ENCODE measurements at regions not wholly inside any gene's neighbourhood (a gene's known extent, or its start where the extent isn't known, plus 50 kb on each side); places are given as distances from the start of the nearest gene placed in this dataset.

DNA sequence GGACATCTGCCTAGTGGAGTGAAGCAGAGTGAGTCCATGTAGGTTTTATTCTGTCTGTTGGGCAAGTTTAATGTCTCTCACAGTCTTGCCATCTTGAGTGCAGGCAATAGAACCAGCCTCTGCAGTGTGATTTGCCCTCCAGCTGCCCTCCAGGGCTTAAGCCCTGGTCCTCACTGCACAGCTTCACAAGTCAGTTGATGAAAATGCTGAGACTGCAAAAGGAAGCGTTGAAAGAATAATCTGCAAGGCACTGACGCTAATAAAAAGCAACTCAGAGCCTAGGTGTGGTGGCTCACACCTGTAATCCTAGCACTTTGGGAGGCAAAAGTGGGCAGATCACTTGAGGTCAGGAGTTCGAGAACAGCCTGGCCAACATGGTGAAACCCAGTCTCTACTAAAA, 54.1 kb upstream of the PHOX2B start:
- no peaks in the 10 kb centered on the region for H3K9me2 ChIP-seq (ENCODE audit: insufficient read depth)
- ChIA-PET POLR2A (no interaction called here), RAD21 (ENCODE audit: low non-redundant PET in 1 of 2, low total read pairs in 2 of 2, uncharacterized antibody in 2 of 2, unreplicated experiment in 2 of 2) (no interaction called here), CTCF (no interaction called here)
- no peak overlapping the region for H3K4me2 ChIP-seq (ENCODE audit: low read length)
- no TSS peak for BruUV-seq (replicated peaks)
- TF ChIP-seq, protein P1, sequence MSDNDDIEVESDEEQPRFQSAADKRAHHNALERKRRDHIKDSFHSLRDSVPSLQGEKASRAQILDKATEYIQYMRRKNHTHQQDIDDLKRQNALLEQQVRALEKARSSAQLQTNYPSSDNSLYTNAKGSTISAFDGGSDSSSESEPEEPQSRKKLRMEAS (IDR thresholded peaks at IDR 0.05), result no peak
- no peak for TF ChIP-seq SIN3A (IDR thresholded peaks at IDR 0.05; ENCODE audit: low read depth)
- TF ChIP-seq, protein P2, sequence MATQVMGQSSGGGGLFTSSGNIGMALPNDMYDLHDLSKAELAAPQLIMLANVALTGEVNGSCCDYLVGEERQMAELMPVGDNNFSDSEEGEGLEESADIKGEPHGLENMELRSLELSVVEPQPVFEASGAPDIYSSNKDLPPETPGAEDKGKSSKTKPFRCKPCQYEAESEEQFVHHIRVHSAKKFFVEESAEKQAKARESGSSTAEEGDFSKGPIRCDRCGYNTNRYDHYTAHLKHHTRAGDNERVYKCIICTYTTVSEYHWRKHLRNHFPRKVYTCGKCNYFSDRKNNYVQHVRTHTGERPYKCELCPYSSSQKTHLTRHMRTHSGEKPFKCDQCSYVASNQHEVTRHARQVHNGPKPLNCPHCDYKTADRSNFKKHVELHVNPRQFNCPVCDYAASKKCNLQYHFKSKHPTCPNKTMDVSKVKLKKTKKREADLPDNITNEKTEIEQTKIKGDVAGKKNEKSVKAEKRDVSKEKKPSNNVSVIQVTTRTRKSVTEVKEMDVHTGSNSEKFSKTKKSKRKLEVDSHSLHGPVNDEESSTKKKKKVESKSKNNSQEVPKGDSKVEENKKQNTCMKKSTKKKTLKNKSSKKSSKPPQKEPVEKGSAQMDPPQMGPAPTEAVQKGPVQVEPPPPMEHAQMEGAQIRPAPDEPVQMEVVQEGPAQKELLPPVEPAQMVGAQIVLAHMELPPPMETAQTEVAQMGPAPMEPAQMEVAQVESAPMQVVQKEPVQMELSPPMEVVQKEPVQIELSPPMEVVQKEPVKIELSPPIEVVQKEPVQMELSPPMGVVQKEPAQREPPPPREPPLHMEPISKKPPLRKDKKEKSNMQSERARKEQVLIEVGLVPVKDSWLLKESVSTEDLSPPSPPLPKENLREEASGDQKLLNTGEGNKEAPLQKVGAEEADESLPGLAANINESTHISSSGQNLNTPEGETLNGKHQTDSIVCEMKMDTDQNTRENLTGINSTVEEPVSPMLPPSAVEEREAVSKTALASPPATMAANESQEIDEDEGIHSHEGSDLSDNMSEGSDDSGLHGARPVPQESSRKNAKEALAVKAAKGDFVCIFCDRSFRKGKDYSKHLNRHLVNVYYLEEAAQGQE (IDR thresholded peaks at IDR 0.05; ENCODE audit: low read depth), result no peak
- TF ChIP-seq ZNF274 (IDR thresholded peaks at IDR 0.05; ENCODE audit: low read depth, low read length), result no peak
- no peak for TF ChIP-seq CBX3 (IDR thresholded peaks at IDR 0.05; ENCODE audit: low read depth)
- TF ChIP-seq POLR2AphosphoS5 (IDR thresholded peaks at IDR 0.05; ENCODE audit: low read depth, low read length), result no peak
- TF ChIP-seq TCF7L2 (IDR thresholded peaks at IDR 0.05; ENCODE audit: borderline replicate concordance, extremely low read depth, insufficient read depth, insufficient read length), result no peak
- TF ChIP-seq FOSL1 (IDR thresholded peaks at IDR 0.05; ENCODE audit: low read depth), result no peak
- no peak for TF ChIP-seq YY1 (IDR thresholded peaks at IDR 0.05; ENCODE audit: extremely low read depth, insufficient replicate concordance, low read depth, low read length)
- no peak for TF ChIP-seq ELF1 (IDR thresholded peaks at IDR 0.05; ENCODE audit: borderline replicate concordance, low read depth)
- TF ChIP-seq POLR2A (IDR thresholded peaks at IDR 0.05; ENCODE audit: borderline replicate concordance, extremely low read depth, insufficient read depth, insufficient read length), result no peak
- no peak for TF ChIP-seq EGR1 (IDR thresholded peaks at IDR 0.05; ENCODE audit: low read depth)
- no peak for TF ChIP-seq CEBPB (IDR thresholded peaks at IDR 0.05; ENCODE audit: low read depth)
- intact Hi-C loops (cut with micrococcal nuclease), result no loop called here
- no peaks in the 10 kb centered on the region for H3K9me3 ChIP-seq (ENCODE audit: control insufficient read depth in 1 of 2, insufficient read depth in 1 of 2, low read depth in 1 of 2, low read length in 2 of 2)
- no peak for ATAC-seq
- no peak overlapping the region for H3K27ac ChIP-seq (ENCODE audit: low read depth, low read length)
- DNase-seq (ENCODE audit: low read depth, low spot score), result no peak
- no peaks in the 10 kb centered on the region for H3K79me2 ChIP-seq (ENCODE audit: insufficient read depth, low read length)
- H3K36me3 ChIP-seq (ENCODE audit: control insufficient read depth in 1 of 2, insufficient read depth in 2 of 2, low read length in 2 of 2), result no peaks in the 10 kb centered on the region
- H2AFZ ChIP-seq (ENCODE audit: low read depth, low read length, poor library complexity, severe bottlenecking), result no peak overlapping the region
- H3K4me1 ChIP-seq (ENCODE audit: control insufficient read depth in 1 of 2, insufficient read depth in 2 of 2, low read length in 2 of 2), result no peaks in the 10 kb centered on the region
- H4K20me1 ChIP-seq (ENCODE audit: insufficient read depth), result no peaks in the 10 kb centered on the region
- H3K9ac ChIP-seq (ENCODE audit: low read length), result no peak overlapping the region
- no peak overlapping the region for H3K4me3 ChIP-seq (replicated peaks in 1 of 2; ENCODE audit: low read depth in 1 of 2, low read length in 2 of 2)
- H3K27me3 ChIP-seq (ENCODE audit: insufficient read depth, low read length), result peaks cover 32% of the 10 kb centered on the region; the same call in 1 of the 2 replicates

All from HCT116 (cell line).